Common myeloid progenitor, CD34-positive (primary cell): ENCODE measurements at regions not wholly inside any gene's neighbourhood (a gene's known extent, or its start where the extent isn't known, plus 50 kb on each side); places are given as distances from the start of the nearest gene placed in this dataset.
"Not testable (repeated sequence)": the region's sequence is repeated elsewhere in the genome, so short reads cannot be mapped to it uniquely, and the experiment has no call there.

ENCODE experiments used
- CTCF ChIA-PET: fragments of 350-600 bp; sonication (Branson Sonifier 250); formaldehyde crosslinking; loops from one replicate; lab custom pipeline; 2021; ENCODE audit warnings: antibody characterized with exemption; lab: Charles Lee
- POLR2A ChIA-PET: fragments of 350-600 bp; sonication (Branson Sonifier 250); formaldehyde crosslinking; loops from one replicate; lab custom pipeline; 2021; ENCODE audit warnings: antibody characterized with exemption; lab: Charles Lee
- DNase-seq, 3 donors: peaks; one replicate each; pipeline versions ENCODE4 v3.0.0 to v3.0.0-alpha.2; 2013
- H3K27ac ChIP-seq, 2 experiments: 1 replicate in 1 of 2; 2 replicates in 1 of 2; pipeline ENCODE4 v1.7.0; 2013; ENCODE audit warnings: inconsistent platforms in 2 of 2, low read length in 2 of 2, mild to moderate bottlenecking in 2 of 2, low read depth in 1 of 2, moderate library complexity in 1 of 2; ENCODE audit not compliant: severe bottlenecking in 2 of 2, insufficient read depth in 1 of 2, poor library complexity in 1 of 2
- H3K27me3 ChIP-seq, 5 experiments: replicated peaks in 2 of 5; 1 replicate in 3 of 5; 2 replicates in 2 of 5; pipeline versions ENCODE4 v1.6.1 to v1.7.0; 2013; ENCODE audit warnings: low read length in 4 of 5, mild to moderate bottlenecking in 2 of 5, moderate library complexity in 2 of 5, inconsistent platforms in 1 of 5; ENCODE audit not compliant: insufficient read depth in 5 of 5, control insufficient read depth in 4 of 5
- H3K36me3 ChIP-seq, 4 experiments: 1 replicate in 2 of 4; 2 replicates in 2 of 4; pipeline versions ENCODE4 v1.6.1 to v1.7.0; 2013; ENCODE audit warnings: low read length in 3 of 4, control low read depth in 1 of 4, mild to moderate bottlenecking in 1 of 4; ENCODE audit not compliant: control insufficient read depth in 4 of 4, insufficient read depth in 4 of 4
- H3K4me1 ChIP-seq, 4 experiments: 1 replicate in 3 of 4; 2 replicates in 1 of 4; pipeline versions ENCODE4 v1.6.1 to v1.7.1; 2013; ENCODE audit warnings: low read length in 3 of 4, mild to moderate bottlenecking in 3 of 4, control low read depth in 1 of 4, inconsistent platforms in 1 of 4, moderate library complexity in 1 of 4; ENCODE audit not compliant: control insufficient read depth in 4 of 4, insufficient read depth in 4 of 4; ENCODE audit errors: control extremely low read depth in 1 of 4
- H3K4me3 ChIP-seq, 7 experiments: 1 replicate in 4 of 7; 2 replicates in 3 of 7; pipeline versions ENCODE4 v1.5.1 to v1.7.0; 2013; ENCODE audit warnings: mild to moderate bottlenecking in 7 of 7, low read length in 6 of 7, moderate library complexity in 6 of 7, inconsistent platforms in 2 of 7, low read depth in 2 of 7, control low read depth in 1 of 7; ENCODE audit not compliant: insufficient read depth in 4 of 7, control insufficient read depth in 1 of 7; ENCODE audit errors: extremely low read depth in 1 of 7
- H3K9me3 ChIP-seq, 5 experiments: 1 replicate in 4 of 5; 2 replicates in 1 of 5; pipeline versions ENCODE4 v1.6.1 to v1.7.1; 2013; ENCODE audit warnings: low read length in 4 of 5, mild to moderate bottlenecking in 2 of 5, inconsistent platforms in 1 of 5, low read depth in 1 of 5, moderate library complexity in 1 of 5; ENCODE audit not compliant: control insufficient read depth in 4 of 5, insufficient read depth in 2 of 5; ENCODE audit errors: control extremely low read depth in 1 of 5
- WGBS: methylation state at CpG from one replicate; pipeline ENCODE4 v1.1.5; 2013; ENCODE audit not compliant: insufficient coverage; 5-methylcytosine and 5-hydroxymethylcytosine counted together

GRCh38 chrX:67436867-67437266 lies 107.0 kb upstream of the AR start:
- no peak for DNase-seq
- Histone ChIP-seq H3K27me3 (no peaks in the 10 kb centered on the region), H3K4me1 (no peaks in the 10 kb centered on the region), H3K4me3 (no peak overlapping the region), H3K9me3 (peaks cover 0 to 2% (median 0%) of the 10 kb centered on the region in 5 experiments), H3K36me3 (no peaks in the 10 kb centered on the region), H3K27ac (no peak overlapping the region)
- ChIA-PET CTCF (no interaction called here), POLR2A (no interaction called here)

- H3K27ac ChIP-seq: no peak overlapping the region
- no peak overlapping the region for H3K4me3 ChIP-seq
- H3K27me3 ChIP-seq: no peaks in the 10 kb centered on the region
- WGBS: 71% methylated on average over 2 of the region's 3 CpGs
- POLR2A ChIA-PET: no interaction called here
- DNase-seq: no peak
- CTCF ChIA-PET: no interaction called here
- H3K36me3 ChIP-seq: no peaks in the 10 kb centered on the region
- no peaks in the 10 kb centered on the region for H3K4me1 ChIP-seq
- H3K9me3 ChIP-seq: peaks cover 0 to 1% (median 0%) of the 10 kb centered on the region in 5 experiments
These were observed 106.0 kb upstream of the AR start for GRCh38 chrX:67437821-67438220.

GRCh38 chrX:67475259-67475658 lies 68.6 kb upstream of the AR start:
- H3K27ac ChIP-seq, H3K36me3 ChIP-seq, POLR2A ChIA-PET, CTCF ChIA-PET, H3K27me3 ChIP-seq, H3K9me3 ChIP-seq, H3K4me3 ChIP-seq, H3K4me1 ChIP-seq, DNase-seq: not testable (repeated sequence)
- WGBS: no CpG with 5 or more reads among the region's 3 CpGs

GRCh38 chrX:67480789-67481188 lies 63.0 kb upstream of the AR start:
- Histone ChIP-seq H3K4me1 (no peaks in the 10 kb centered on the region), H3K4me3 (no peak overlapping the region), H3K36me3 (no peaks in the 10 kb centered on the region), H3K9me3 (no peaks in the 10 kb centered on the region), H3K27ac (no peak overlapping the region), H3K27me3 (no peaks in the 10 kb centered on the region)
- no CpG with 5 or more reads among the region's 3 CpGs for WGBS
- CTCF ChIA-PET: no interaction called here
- POLR2A ChIA-PET: no interaction called here
- DNase-seq: no peak
